Astrocyte of the spinal cord (primary cell): ENCODE measurements at regions not wholly inside any gene's neighbourhood (a gene's known extent, or its start where the extent isn't known, plus 50 kb on each side); places are given as distances from the start of the nearest gene placed in this dataset.

Experiments used
- DNase-seq: peaks from one replicate; pipeline ENCODE4 v3.0.0; 2011; ENCODE audit warnings: low read depth, low spot score
- H3K4me3 ChIP-seq: 2 replicates; pipeline ENCODE4 v1.5.1; 2011; ENCODE audit warnings: low read depth, mild to moderate bottlenecking, low read length, moderate library complexity
- CTCF ChIP-seq: IDR thresholded peaks from 2 replicates; pipeline ENCODE4 v1.5.1; 2012; ENCODE audit warnings: low read depth, mild to moderate bottlenecking, low read length, inconsistent platforms
- in situ Hi-C: cut with HindIII; loops from 2 replicates; pipeline ENCODE4 v1.10.0; 2017; ENCODE audit warnings: low sequenced_read_pairs

- TF ChIP-seq CTCF: no peak
- DNase-seq: no peak
- in situ Hi-C loops: no loop called here
- H3K4me3 ChIP-seq: no peak overlapping the region
Observed at GRCh38 chr6:72504406-72504805, 117.5 kb upstream of the KCNQ5 start.

- TF ChIP-seq CTCF: no peak
- no peak overlapping the region for H3K4me3 ChIP-seq
- no peak for DNase-seq
- in situ Hi-C loops: no loop called here
Observed at GRCh38 chr6:72505446-72505845, 116.4 kb upstream of the KCNQ5 start.

DNA sequence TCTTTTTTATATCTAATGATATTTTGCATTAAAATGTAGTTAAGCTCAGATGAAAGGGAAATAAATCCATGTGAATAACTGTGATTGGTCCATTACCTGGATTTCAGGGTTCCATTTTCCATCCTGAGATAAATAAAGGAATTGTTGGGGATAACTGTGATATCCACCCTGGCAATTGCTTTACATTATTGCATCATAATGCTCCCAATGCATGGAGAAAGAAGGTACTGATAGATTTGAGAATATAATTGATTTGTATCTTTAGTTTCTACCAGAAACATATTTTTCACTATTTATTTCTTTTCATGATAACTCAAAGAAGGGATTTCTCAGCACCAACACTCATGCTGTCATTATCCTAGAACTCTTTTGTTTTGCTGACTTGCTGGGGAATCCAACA, 102.0 kb upstream of the KCNQ5 start:
- TF ChIP-seq CTCF: no peak
- in situ Hi-C loops: no loop called here
- no peak for DNase-seq
- H3K4me3 ChIP-seq: no peak overlapping the region

DNA sequence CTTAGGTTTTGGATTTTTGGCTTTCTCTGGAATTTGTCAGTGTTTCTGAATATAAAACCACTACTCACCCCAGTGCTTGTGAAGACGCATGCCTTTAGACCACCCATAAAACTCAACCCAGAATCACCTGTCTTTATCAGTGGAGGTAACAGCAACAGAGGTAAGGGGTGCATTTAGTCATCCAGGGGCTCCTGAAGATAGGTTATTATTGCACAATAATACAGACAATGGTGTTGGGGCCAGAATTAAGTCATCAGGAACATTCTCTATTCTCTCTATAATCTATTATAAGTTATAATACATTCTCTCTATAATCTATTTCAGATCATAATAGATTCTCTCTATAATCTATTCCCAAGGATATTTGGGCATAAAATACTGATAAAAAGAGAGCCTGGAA, 100.2 kb upstream of the KCNQ5 start:
- no peak for TF ChIP-seq CTCF
- H3K4me3 ChIP-seq: no peak overlapping the region
- DNase-seq: no peak
- in situ Hi-C loops: no loop called here

DNA sequence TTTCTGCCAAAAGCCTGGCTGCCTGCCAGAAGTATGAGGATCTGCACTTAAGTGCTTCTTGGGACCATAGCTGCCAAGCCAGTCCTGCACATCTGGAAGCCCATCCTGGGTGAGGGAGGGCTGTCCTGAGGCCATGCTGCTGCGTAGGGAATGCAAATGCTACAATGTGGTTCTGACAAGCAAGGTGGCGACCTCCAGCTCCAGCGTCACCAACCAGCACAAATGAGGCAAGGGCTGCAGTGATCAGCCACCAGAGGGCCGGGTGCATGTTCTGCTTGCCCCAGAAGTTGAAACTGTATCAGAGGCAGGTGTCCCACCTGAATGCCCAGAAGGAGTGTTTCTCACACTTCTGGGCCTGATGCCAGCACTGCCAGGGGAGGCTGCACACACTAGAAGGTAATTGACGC, 99.1 kb upstream of the KCNQ5 start:
- in situ Hi-C loops: no loop called here
- TF ChIP-seq CTCF: no peak
- no peak overlapping the region for H3K4me3 ChIP-seq
- no peak for DNase-seq

- no peak for TF ChIP-seq CTCF
- H3K4me3 ChIP-seq: no peak overlapping the region
- no peak for DNase-seq
- in situ Hi-C loops: no loop called here
Observed at GRCh38 chr6:72524011-72524645, 97.7 kb upstream of the KCNQ5 start.
